GM21786 (cell line): ENCODE measurements at regions not wholly inside any gene's neighbourhood (a gene's known extent, or its start where the extent isn't known, plus 50 kb on each side); places are given as distances from the start of the nearest gene placed in this dataset.
A peak's percentile ranks its signal among the peaks of the same experiment; 100 is the strongest.

ENCODE experiments used
- ATAC-seq: cut with Tn5 transposase; IDR thresholded peaks from one replicate; pipeline ENCODE4 v1.9.1; 2021; ENCODE audit not compliant: unreplicated experiment

GRCh38 chr4:108567831-108568230, 52.5 kb upstream of the RPL34 start:
- ATAC-seq: no peak

DNA sequence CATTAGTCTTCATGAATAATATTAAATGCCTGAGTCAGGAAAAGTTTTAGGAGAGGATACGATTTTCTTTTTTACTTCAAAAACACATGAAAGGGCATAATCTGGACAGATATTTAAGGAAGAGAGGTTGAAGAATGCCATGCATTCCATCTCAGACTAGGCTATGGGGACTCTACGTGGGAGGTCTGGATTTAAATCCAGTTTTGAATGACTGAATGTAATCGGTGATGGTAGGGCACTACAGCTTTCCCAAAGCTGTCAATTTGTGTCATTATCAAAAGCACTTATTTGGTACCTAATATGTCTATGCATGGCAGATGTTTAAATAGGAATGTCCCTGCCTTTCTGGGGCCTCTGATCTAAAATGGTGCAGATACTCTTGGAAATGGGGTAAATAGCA, 59.3 kb upstream of the RPL34 start:
- ATAC-seq: no peak

DNA sequence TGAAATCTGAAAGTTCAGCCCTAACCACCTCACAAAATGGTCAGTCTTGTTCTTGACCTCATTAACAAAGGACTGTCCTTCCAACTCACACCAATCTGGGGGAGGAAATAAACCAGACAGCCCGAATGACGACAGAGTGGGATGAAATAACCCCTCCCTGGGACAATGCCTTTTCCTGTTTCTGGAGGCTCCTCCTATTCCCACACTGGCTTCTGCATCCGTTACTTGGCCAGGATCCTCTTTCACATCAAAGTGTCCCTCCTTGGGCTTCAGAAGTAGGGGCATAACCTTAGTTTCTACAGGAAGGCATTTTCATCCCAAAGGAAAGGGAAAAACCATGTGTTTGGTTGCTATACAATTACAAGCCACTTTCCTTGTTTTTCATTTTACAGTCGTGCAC, 59.8 kb upstream of the RPL34 start:
- no peak for ATAC-seq

DNA sequence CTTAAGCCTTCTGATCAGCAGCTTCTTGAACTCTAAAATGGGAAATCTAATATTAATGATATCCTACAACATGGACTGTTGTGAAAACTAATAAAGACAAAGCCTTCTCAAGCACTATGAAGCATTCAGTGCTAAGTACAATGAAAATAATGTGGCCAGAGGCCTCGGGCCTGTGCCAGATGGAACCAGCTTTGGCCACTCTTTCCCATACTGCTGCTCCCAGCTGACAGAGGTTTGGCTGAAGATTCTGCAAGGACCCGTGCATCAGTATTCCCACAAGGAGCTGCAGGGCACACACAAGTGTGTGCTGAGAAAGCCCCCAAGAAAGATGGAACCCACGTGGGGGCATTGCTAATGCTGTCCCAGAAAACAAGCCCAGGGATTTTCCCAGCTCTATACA, 60.5 kb upstream of the RPL34 start:
- ATAC-seq: no peak

GRCh38 chr4:108559068-108559793, 61.1 kb upstream of the RPL34 start:
- ATAC-seq: no peak

GRCh38 chr4:108556588-108557200, 63.7 kb upstream of the RPL34 start:
- ATAC-seq: peak; percentile 48

DNA sequence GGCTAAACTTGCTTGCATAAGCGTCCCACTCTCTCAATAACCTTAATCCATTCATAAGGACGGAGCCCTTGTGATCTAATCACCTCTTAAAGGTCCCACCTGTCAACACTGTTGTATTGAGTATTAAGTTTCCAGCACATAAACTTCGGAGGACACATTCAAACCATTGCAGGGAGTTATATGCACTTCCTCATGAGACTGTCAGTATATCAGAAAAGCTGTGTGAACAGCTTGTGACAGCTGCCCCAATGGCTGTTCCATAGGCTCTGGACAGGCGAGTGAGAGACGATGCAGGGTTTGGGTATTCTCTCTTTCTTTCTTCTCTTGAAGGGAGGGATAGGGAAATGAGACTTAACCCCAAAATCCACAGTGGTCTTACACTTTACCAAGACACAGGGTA, 64.2 kb upstream of the RPL34 start:
- ATAC-seq: no peak

DNA sequence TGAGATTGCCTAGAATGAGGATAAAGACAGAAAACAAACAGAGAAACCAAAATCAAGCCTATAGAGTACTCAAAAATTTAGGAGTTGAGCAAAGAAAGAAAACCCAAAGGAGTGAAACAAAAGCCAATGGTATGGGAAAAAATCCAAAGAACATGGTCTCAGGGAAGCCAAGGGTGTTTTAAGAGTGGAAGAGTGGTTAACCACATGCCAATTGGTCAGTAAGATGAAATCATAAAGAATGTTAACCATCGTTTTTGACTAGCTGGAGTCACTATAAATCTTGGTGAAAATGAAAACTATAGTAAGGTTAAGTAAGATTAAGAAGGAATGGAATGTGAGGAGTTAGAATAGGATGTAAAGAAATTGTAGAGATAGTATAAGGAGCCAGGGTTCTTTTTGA, 64.7 kb upstream of the RPL34 start:
- no peak for ATAC-seq

DNA sequence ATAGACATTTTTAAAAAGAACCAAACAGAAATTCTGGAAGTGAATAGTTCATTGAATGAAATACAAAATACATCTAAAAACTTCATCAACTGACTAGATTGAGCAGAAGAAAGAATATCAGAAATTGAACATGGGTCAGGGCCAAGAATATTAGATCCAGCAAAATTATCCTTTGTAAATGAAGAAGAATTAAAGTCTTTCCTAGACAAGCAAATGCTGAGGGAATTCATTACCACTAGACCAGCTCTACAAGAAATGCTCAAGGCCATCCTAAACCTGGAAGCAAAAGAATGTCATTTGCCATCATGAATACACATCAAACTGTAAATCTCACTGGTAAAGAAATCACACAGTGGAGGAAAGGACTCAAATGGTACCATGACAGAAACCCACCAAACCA, 72.7 kb upstream of the RPL34 start:
- ATAC-seq: no peak

- no peak for ATAC-seq
These were observed 73.6 kb upstream of the RPL34 start for GRCh38 chr4:108546728-108547127.

GRCh38 chr4:108544481-108544880, 75.9 kb upstream of the RPL34 start:
- ATAC-seq: no peak

DNA sequence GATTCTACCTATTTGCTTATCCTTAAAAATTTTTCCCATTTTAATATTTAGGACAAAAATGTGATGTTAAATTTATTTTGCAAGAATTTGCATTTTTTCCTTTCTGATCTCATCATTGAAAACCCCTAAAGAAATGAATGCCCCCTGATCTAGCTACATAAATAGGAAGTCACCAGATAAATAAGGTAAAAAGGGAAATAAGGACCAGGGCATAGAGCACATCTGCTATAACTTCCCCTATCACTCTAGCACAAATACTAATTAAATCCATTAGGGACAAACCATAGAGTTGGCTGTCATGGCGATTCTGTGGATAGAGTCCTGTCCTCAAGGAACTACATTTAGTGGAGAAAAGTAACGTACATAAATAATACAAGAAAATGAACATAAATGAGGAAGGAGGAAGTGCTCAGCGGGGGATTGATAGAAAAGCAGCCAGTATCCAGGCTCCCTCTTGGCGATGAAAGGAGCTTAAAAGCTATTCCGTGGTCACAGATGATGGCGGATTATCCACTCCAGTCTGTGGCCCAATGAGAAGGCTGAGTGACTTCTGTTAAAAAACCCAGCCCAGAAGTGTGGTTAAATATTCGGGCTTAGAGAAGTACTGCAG, 76.9 kb upstream of the RPL34 start:
- ATAC-seq: no peak

GRCh38 chr4:108540536-108540935, 79.8 kb upstream of the RPL34 start:
- ATAC-seq: no peak

- no peak for ATAC-seq
These were observed 83.8 kb upstream of the RPL34 start for GRCh38 chr4:108536577-108536976.

DNA sequence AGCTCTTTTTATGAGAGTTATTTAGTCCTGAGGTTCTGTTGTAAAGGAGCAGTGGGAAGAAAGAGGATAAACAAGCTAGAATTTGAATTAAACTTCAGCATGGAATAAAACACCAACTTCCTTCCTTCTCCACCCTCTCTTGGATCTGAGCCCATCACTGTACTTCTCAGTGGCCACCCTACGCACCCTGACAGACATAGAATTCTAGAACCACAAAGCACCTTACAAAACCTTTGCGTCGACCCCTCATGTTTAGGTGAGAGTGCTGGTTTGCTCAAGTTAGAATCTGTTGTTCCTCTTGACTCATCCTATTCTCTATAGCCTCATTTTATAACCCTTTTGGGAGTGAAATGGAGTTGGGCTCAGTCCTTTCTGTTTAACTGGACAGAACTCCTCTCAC, 84.6 kb upstream of the RPL34 start:
- ATAC-seq: no peak

- ATAC-seq: no peak
These were observed 86.5 kb upstream of the RPL34 start for GRCh38 chr4:108533876-108534275.

DNA sequence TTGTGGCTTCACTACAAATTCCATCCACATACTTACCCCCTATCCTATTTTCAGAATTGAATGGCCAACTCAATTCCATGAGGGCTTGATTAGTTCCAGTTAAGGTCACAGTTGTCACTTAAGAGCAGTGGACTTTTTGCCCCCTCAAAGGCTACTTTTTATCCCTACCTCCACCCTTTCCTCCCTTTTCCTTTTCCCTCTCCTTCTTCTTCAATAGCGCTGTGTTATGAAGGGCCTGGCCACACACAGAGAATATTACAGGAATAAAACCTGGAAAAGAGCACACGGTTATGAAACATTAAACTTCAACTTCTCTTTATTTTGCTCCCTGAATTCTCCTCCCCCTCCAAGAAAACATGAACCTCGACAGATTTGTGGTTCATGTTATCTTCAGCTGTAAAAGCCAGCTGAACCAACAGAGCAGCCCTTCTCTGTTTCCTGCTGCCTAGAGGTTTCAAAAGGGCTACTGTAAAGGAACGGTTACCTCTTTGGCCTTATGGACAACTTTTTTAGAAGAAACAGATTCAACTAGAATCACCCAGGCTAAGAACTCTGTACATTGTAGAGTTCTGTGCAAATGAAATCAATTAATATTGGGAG, 87.0 kb upstream of the RPL34 start:
- no peak for ATAC-seq

GRCh38 chr4:108532738-108533137, 87.6 kb upstream of the RPL34 start:
- ATAC-seq: no peak

DNA sequence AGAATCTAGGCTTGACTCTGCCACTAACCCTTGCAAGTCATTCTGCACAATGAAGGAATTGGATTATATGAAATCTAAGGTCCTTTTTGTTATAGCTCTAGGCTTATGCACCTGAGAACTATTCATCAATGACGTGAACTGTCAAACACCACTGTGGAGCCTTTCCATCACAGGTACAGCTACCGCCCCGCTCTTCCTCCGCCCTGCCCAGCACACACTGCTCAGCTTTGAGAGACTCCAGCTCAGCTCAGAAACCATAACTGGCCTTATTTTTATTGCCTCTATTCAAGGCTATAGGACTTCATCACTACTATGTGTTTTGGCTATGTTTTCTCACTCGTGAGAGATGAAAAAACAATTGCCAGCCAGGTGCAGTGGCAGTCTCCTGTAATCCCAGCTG, 88.2 kb upstream of the RPL34 start:
- ATAC-seq: no peak

DNA sequence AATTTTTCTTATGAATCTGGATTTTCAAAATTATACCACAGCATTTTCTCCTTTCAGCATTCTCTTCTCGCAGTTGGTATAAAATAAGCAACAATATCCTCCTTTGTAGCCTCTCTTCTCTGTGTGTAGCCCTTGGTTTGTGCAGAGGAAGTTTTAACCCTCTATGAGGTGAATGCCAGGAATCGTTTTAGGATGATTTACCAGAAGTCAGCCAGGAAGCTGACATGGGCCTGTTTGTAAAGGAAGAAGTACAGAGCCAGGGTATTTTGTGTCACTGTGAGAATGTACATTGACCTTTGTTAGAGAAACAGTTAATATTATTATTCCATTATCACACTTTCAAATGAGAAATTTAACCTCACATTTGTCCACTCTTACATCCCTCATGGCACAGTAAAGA, 88.9 kb upstream of the RPL34 start:
- ATAC-seq: no peak

GRCh38 chr4:108529984-108530905, 90.1 kb upstream of the RPL34 start:
- ATAC-seq: no peak
